ENCODE measurements at regions not wholly inside any gene's neighbourhood (a gene's known extent, or its start where the extent isn't known, plus 50 kb on each side); places are given as distances from the start of the nearest gene placed in this dataset.

- intact Hi-C loops (cut with DNase I; ENCODE audit: low total_unique reads): no loop called here
- Histone ChIP-seq H3K4me3 (no peak overlapping the region), H3K9me3 (no peaks in the 10 kb centered on the region), H3K27ac (no peak overlapping the region), H3K27me3 (no peaks in the 10 kb centered on the region), H3K4me1 (no peaks in the 10 kb centered on the region), H3K36me3 (no peaks in the 10 kb centered on the region)
- DNase-seq (ENCODE audit: low spot score in 2 of 2): no peak
- TF ChIP-seq POLR2A (IDR thresholded peaks at IDR 0.05) (no peak), POLR2AphosphoS5 (IDR thresholded peaks at IDR 0.05) (no peak), CTCF (IDR thresholded peaks at IDR 0.05) (no peak)
Observed at GRCh38 chr7:19376538-19376937, 231.3 kb upstream of the FERD3L start.

- H3K4me3 ChIP-seq: no peak overlapping the region
- no peaks in the 10 kb centered on the region for H3K27me3 ChIP-seq
- H3K4me1 ChIP-seq: no peaks in the 10 kb centered on the region
- H3K9me3 ChIP-seq: no peaks in the 10 kb centered on the region
- H3K36me3 ChIP-seq: no peaks in the 10 kb centered on the region
- TF ChIP-seq CTCF (IDR thresholded peaks at IDR 0.05) (no peak), POLR2A (IDR thresholded peaks at IDR 0.05) (no peak), POLR2AphosphoS5 (IDR thresholded peaks at IDR 0.05) (no peak)
- intact Hi-C loops (cut with DNase I; ENCODE audit: low total_unique reads): no loop called here
- DNase-seq (ENCODE audit: low spot score in 2 of 2): no peak
- H3K27ac ChIP-seq: no peak overlapping the region
Observed at GRCh38 chr7:19375976-19376375, 230.8 kb upstream of the FERD3L start.

GRCh38 chr7:19373334-19373733, 228.1 kb upstream of the FERD3L start:
- Histone ChIP-seq H3K27me3 (no peaks in the 10 kb centered on the region), H3K27ac (no peak overlapping the region), H3K4me3 (no peak overlapping the region), H3K9me3 (no peaks in the 10 kb centered on the region), H3K4me1 (no peaks in the 10 kb centered on the region), H3K36me3 (no peaks in the 10 kb centered on the region)
- DNase-seq (ENCODE audit: low spot score in 2 of 2): no peak
- no peak for TF ChIP-seq POLR2A (IDR thresholded peaks at IDR 0.05)
- no peak for TF ChIP-seq CTCF (IDR thresholded peaks at IDR 0.05)
- no peak for TF ChIP-seq POLR2AphosphoS5 (IDR thresholded peaks at IDR 0.05)
- intact Hi-C loops (cut with DNase I; ENCODE audit: low total_unique reads): no loop called here

- no peak overlapping the region for H3K4me3 ChIP-seq
- no peaks in the 10 kb centered on the region for H3K27me3 ChIP-seq
- DNase-seq (ENCODE audit: low spot score in 2 of 2): no peak
- no peaks in the 10 kb centered on the region for H3K36me3 ChIP-seq
- no peak for TF ChIP-seq POLR2A (IDR thresholded peaks at IDR 0.05)
- no peak for TF ChIP-seq POLR2AphosphoS5 (IDR thresholded peaks at IDR 0.05)
- no peak for TF ChIP-seq CTCF (IDR thresholded peaks at IDR 0.05)
- H3K9me3 ChIP-seq: no peaks in the 10 kb centered on the region
- no peaks in the 10 kb centered on the region for H3K4me1 ChIP-seq
- intact Hi-C loops (cut with DNase I; ENCODE audit: low total_unique reads): no loop called here
- H3K27ac ChIP-seq: no peak overlapping the region
Observed at GRCh38 chr7:19369806-19370205, 224.6 kb upstream of the FERD3L start.

- DNase-seq (ENCODE audit: low spot score in 2 of 2): no peak
- Histone ChIP-seq H3K4me3 (no peak overlapping the region), H3K4me1 (no peaks in the 10 kb centered on the region), H3K27ac (no peak overlapping the region), H3K27me3 (no peaks in the 10 kb centered on the region), H3K9me3 (no peaks in the 10 kb centered on the region), H3K36me3 (no peaks in the 10 kb centered on the region)
- TF ChIP-seq POLR2A (IDR thresholded peaks at IDR 0.05): no peak
- TF ChIP-seq CTCF (IDR thresholded peaks at IDR 0.05): no peak
- no peak for TF ChIP-seq POLR2AphosphoS5 (IDR thresholded peaks at IDR 0.05)
- intact Hi-C loops (cut with DNase I; ENCODE audit: low total_unique reads): no loop called here
Observed at GRCh38 chr7:19369182-19369581, 224.0 kb upstream of the FERD3L start.

Data from breast epithelium (tissue), 4 donors.